HL-60 (cell line): ENCODE measurements at regions not wholly inside any gene's neighbourhood (a gene's known extent, or its start where the extent isn't known, plus 50 kb on each side); places are given as distances from the start of the nearest gene placed in this dataset.
"Not testable (repeated sequence)": the region's sequence is repeated elsewhere in the genome, so short reads cannot be mapped to it uniquely, and the experiment has no call there.

ENCODE experiments used
- DNase-seq, 2 experiments: peaks; one replicate each; pipeline ENCODE4 v3.0.0-alpha.2; 2010 to 2020; ENCODE audit warnings: low read depth in 1 of 2, low spot score in 1 of 2
- H3K27ac ChIP-seq: fragments of 250-450 bp; sonication (Bioruptor Pico); replicated peaks from 2 replicates; pipeline ENCODE4 v1.5.1; 2020; ENCODE audit warnings: mild to moderate bottlenecking, moderate library complexity
- H3K27me3 ChIP-seq: fragments of 250-450 bp; sonication (Bioruptor Pico); 2 replicates; pipeline ENCODE4 v1.5.1; 2021; ENCODE audit warnings: mild to moderate bottlenecking, moderate library complexity; ENCODE audit not compliant: insufficient read depth, poor library complexity, severe bottlenecking
- H3K4me3 ChIP-seq: replicated peaks from 2 replicates; pipeline ENCODE4 v1.5.1; 2011; ENCODE audit warnings: mild to moderate bottlenecking, control low read depth, low read length; ENCODE audit not compliant: insufficient read depth
- GABPA ChIP-seq: IDR thresholded peaks from 2 replicates; pipeline ENCODE4 v1.6.1; 2012; ENCODE audit warnings: low read depth
- POLR2AphosphoS5 ChIP-seq: IDR thresholded peaks from 2 replicates; pipeline ENCODE4 v1.6.1; 2012; ENCODE audit warnings: low read depth
- SPI1 ChIP-seq: IDR thresholded peaks from 2 replicates; pipeline ENCODE4 v1.6.1; 2012; ENCODE audit warnings: low read depth, mild to moderate bottlenecking, borderline replicate concordance
- TF ChIP-seq, protein P1 (sequence below): IDR thresholded peaks from 2 replicates; pipeline ENCODE4 v1.6.1; 2012; ENCODE audit warnings: low read depth; ENCODE audit not compliant: insufficient replicate concordance
- TF ChIP-seq, protein P2 (sequence below): IDR thresholded peaks from one replicate; pipeline ENCODE4 v1.5.1; 2011; ENCODE audit warnings: low read length, control low read depth, inconsistent platforms; ENCODE audit not compliant: insufficient read depth

GRCh38 chr12:46548605-46549071 is 176.1 kb upstream of the SLC38A2 start:
- TF ChIP-seq POLR2AphosphoS5 (no peak), SPI1 (no peak), GABPA (no peak)
- TF ChIP-seq, protein P1, sequence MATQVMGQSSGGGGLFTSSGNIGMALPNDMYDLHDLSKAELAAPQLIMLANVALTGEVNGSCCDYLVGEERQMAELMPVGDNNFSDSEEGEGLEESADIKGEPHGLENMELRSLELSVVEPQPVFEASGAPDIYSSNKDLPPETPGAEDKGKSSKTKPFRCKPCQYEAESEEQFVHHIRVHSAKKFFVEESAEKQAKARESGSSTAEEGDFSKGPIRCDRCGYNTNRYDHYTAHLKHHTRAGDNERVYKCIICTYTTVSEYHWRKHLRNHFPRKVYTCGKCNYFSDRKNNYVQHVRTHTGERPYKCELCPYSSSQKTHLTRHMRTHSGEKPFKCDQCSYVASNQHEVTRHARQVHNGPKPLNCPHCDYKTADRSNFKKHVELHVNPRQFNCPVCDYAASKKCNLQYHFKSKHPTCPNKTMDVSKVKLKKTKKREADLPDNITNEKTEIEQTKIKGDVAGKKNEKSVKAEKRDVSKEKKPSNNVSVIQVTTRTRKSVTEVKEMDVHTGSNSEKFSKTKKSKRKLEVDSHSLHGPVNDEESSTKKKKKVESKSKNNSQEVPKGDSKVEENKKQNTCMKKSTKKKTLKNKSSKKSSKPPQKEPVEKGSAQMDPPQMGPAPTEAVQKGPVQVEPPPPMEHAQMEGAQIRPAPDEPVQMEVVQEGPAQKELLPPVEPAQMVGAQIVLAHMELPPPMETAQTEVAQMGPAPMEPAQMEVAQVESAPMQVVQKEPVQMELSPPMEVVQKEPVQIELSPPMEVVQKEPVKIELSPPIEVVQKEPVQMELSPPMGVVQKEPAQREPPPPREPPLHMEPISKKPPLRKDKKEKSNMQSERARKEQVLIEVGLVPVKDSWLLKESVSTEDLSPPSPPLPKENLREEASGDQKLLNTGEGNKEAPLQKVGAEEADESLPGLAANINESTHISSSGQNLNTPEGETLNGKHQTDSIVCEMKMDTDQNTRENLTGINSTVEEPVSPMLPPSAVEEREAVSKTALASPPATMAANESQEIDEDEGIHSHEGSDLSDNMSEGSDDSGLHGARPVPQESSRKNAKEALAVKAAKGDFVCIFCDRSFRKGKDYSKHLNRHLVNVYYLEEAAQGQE, result no peak
- TF ChIP-seq, protein P2, sequence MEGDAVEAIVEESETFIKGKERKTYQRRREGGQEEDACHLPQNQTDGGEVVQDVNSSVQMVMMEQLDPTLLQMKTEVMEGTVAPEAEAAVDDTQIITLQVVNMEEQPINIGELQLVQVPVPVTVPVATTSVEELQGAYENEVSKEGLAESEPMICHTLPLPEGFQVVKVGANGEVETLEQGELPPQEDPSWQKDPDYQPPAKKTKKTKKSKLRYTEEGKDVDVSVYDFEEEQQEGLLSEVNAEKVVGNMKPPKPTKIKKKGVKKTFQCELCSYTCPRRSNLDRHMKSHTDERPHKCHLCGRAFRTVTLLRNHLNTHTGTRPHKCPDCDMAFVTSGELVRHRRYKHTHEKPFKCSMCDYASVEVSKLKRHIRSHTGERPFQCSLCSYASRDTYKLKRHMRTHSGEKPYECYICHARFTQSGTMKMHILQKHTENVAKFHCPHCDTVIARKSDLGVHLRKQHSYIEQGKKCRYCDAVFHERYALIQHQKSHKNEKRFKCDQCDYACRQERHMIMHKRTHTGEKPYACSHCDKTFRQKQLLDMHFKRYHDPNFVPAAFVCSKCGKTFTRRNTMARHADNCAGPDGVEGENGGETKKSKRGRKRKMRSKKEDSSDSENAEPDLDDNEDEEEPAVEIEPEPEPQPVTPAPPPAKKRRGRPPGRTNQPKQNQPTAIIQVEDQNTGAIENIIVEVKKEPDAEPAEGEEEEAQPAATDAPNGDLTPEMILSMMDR, result no peak
- Histone ChIP-seq H3K27me3 (no peaks in the 10 kb centered on the region), H3K27ac (no peak overlapping the region), H3K4me3 (no peak overlapping the region)
- DNase-seq, result no peak

- H3K27ac ChIP-seq, result no peak overlapping the region
- H3K4me3 ChIP-seq, result no peak overlapping the region
- no peak for TF ChIP-seq GABPA
- TF ChIP-seq POLR2AphosphoS5, result no peak
- TF ChIP-seq, protein P2, result no peak
- no peak for TF ChIP-seq SPI1
- TF ChIP-seq, protein P1, result no peak
- H3K27me3 ChIP-seq, result no peaks in the 10 kb centered on the region
- DNase-seq, result no peak
Measured at GRCh38 chr12:46547421-46548354, 175.1 kb upstream of the SLC38A2 start.

- no peak for DNase-seq
- Histone ChIP-seq H3K4me3 (no peak overlapping the region), H3K27me3 (no peaks in the 10 kb centered on the region), H3K27ac (no peak overlapping the region)
- TF ChIP-seq GABPA (no peak), POLR2AphosphoS5 (no peak), SPI1 (no peak)
- TF ChIP-seq, protein P1, result no peak
- TF ChIP-seq, protein P2, result no peak
Measured at GRCh38 chr12:46546634-46547273, 174.2 kb upstream of the SLC38A2 start.

- not testable (repeated sequence) for H3K4me3 ChIP-seq, H3K27ac ChIP-seq, H3K27me3 ChIP-seq, DNase-seq
Measured at GRCh38 chr12:46543378-46543795, 170.8 kb upstream of the SLC38A2 start.
